GM23248 (cell line): ENCODE measurements at regions not wholly inside any gene's neighbourhood (a gene's known extent, or its start where the extent isn't known, plus 50 kb on each side); places are given as distances from the start of the nearest gene placed in this dataset.

ENCODE experiments used
- DNase-seq: peaks from one replicate; pipeline ENCODE4 v3.0.0-alpha.2; 2015
- H2AFZ ChIP-seq: fragments of 200-600 bp; sonication (generic); 2 replicates; pipeline ENCODE4 v1.6.1; 2016; ENCODE audit warnings: antibody characterized with exemption
- H3F3A ChIP-seq: fragments of 200-600 bp; sonication (generic); 2 replicates; pipeline ENCODE4 v1.6.1; 2016; ENCODE audit warnings: mild to moderate bottlenecking, antibody characterized with exemption, mixed run types; ENCODE audit not compliant: insufficient read depth
- H3K27ac ChIP-seq: fragments of 200-600 bp; sonication (generic); 2 replicates; pipeline ENCODE4 v1.5.1; 2016; ENCODE audit warnings: mild to moderate bottlenecking
- H3K27me3 ChIP-seq: fragments of 200-600 bp; sonication (generic); replicated peaks from 2 replicates; pipeline ENCODE4 v1.6.1; 2016; ENCODE audit warnings: mild to moderate bottlenecking; ENCODE audit not compliant: insufficient read depth
- H3K36me3 ChIP-seq: fragments of 200-600 bp; sonication (generic); 2 replicates; pipeline ENCODE4 v1.6.1; 2016; ENCODE audit warnings: low read depth, mild to moderate bottlenecking
- H3K4me1 ChIP-seq: fragments of 200-600 bp; sonication (generic); 2 replicates; pipeline ENCODE4 v1.6.1; 2016; ENCODE audit warnings: mild to moderate bottlenecking; ENCODE audit not compliant: insufficient read depth
- H3K4me2 ChIP-seq: fragments of 200-600 bp; sonication (generic); one replicate; pipeline ENCODE4 v1.6.1; 2016; ENCODE audit warnings: mild to moderate bottlenecking; ENCODE audit not compliant: unreplicated experiment
- H3K4me3 ChIP-seq: fragments of 200-600 bp; sonication (generic); 2 replicates; pipeline ENCODE4 v1.5.1; 2016; ENCODE audit warnings: mild to moderate bottlenecking
- H3K79me2 ChIP-seq: fragments of 200-600 bp; sonication (generic); 2 replicates; pipeline ENCODE4 v1.6.1; 2016; ENCODE audit warnings: mild to moderate bottlenecking; ENCODE audit not compliant: insufficient read depth
- H3K9ac ChIP-seq: fragments of 200-600 bp; sonication (generic); 2 replicates; pipeline ENCODE4 v1.6.1; 2016; ENCODE audit warnings: mild to moderate bottlenecking
- H3K9me2 ChIP-seq: fragments of 200-600 bp; sonication (generic); 2 replicates; pipeline ENCODE4 v1.6.1; 2016; ENCODE audit warnings: mixed run types, mild to moderate bottlenecking, moderate library complexity; ENCODE audit not compliant: insufficient read depth
- H3K9me3 ChIP-seq: fragments of 200-600 bp; sonication (generic); one replicate; pipeline ENCODE4 v1.6.1; 2017; ENCODE audit warnings: low read depth
- H4K20me1 ChIP-seq: fragments of 200-600 bp; sonication (generic); 2 replicates; pipeline ENCODE4 v1.6.0; 2016; ENCODE audit not compliant: insufficient read depth
- EZH2 ChIP-seq: fragments of 200-600 bp; sonication (generic); IDR thresholded peaks from 2 replicates; pipeline ENCODE4 v1.6.1; 2018; ENCODE audit warnings: antibody characterized with exemption, mild to moderate bottlenecking; ENCODE audit not compliant: insufficient read depth, poor library complexity, severe bottlenecking
- EZH2phosphoT487 ChIP-seq: fragments of 200-600 bp; sonication (generic); IDR thresholded peaks from 2 replicates; pipeline ENCODE4 v1.6.1; 2018; ENCODE audit warnings: antibody characterized with exemption, moderate library complexity, mild to moderate bottlenecking, low read depth; ENCODE audit not compliant: insufficient read depth
- WGBS, 2 experiments: methylation state at CpG; one replicate each; pipeline ENCODE4 v1.1.6; 2015 to 2017; ENCODE audit warnings: low lambda C conversion rate in 2 of 2, low coverage in 1 of 2; ENCODE audit errors: missing lambda C conversion rate in 2 of 2; 5-methylcytosine and 5-hydroxymethylcytosine counted together
- in situ Hi-C: fragments of 300-500 bp; cut with MboI; formaldehyde crosslinking; loops from 2 replicates; pipeline ENCODE4 v1.15.0; 2020

GRCh38 chr2:126748188-126748760, 92.3 kb downstream of the GYPC start:
- DNase-seq = no peak
- WGBS, 2 experiments = 4 to 11% methylated on average over 4 of the region's 4 CpGs
- Histone ChIP-seq H3K9me2 (no peaks in the 10 kb centered on the region), H3K9me3 (no peaks in the 10 kb centered on the region), H3K27me3 (no peaks in the 10 kb centered on the region), H3F3A (no peaks in the 10 kb centered on the region), H3K9ac (no peak overlapping the region), H3K36me3 (no peaks in the 10 kb centered on the region), H3K4me3 (no peak overlapping the region), H3K4me1 (no peaks in the 10 kb centered on the region), H3K27ac (no peak overlapping the region), H4K20me1 (no peaks in the 10 kb centered on the region), H3K79me2 (no peaks in the 10 kb centered on the region), H3K4me2 (no peak overlapping the region), H2AFZ (no peak overlapping the region)
- TF ChIP-seq EZH2 (no peak), EZH2phosphoT487 (no peak)
- in situ Hi-C loops = no loop called here

- Histone ChIP-seq H3K9ac (no peak overlapping the region), H3K4me2 (no peak overlapping the region), H2AFZ (no peak overlapping the region), H3K27me3 (no peaks in the 10 kb centered on the region), H3K79me2 (no peaks in the 10 kb centered on the region), H3K9me3 (no peaks in the 10 kb centered on the region), H3K9me2 (no peaks in the 10 kb centered on the region), H3K27ac (no peak overlapping the region), H4K20me1 (no peaks in the 10 kb centered on the region), H3K36me3 (no peaks in the 10 kb centered on the region), H3F3A (no peaks in the 10 kb centered on the region), H3K4me1 (no peaks in the 10 kb centered on the region), H3K4me3 (no peak overlapping the region)
- DNase-seq = no peak
- in situ Hi-C loops = no loop called here
- TF ChIP-seq EZH2phosphoT487 = no peak
- TF ChIP-seq EZH2 = no peak
- 56 to 60% methylated on average over 9 of the region's 9 CpGs for WGBS, 2 experiments
Observed at GRCh38 chr2:126748929-126749518, 93.1 kb downstream of the GYPC start.

- in situ Hi-C loops = no loop called here
- TF ChIP-seq EZH2 (no peak), EZH2phosphoT487 (no peak)
- no peak overlapping the region for H3K4me2 ChIP-seq
- peak; percentile 9 for DNase-seq
- H3K79me2 ChIP-seq = no peaks in the 10 kb centered on the region
- no peaks in the 10 kb centered on the region for H3F3A ChIP-seq
- no peaks in the 10 kb centered on the region for H3K4me1 ChIP-seq
- no peaks in the 10 kb centered on the region for H3K9me2 ChIP-seq
- no peak overlapping the region for H3K4me3 ChIP-seq
- no peak overlapping the region for H3K27ac ChIP-seq
- H3K27me3 ChIP-seq = no peaks in the 10 kb centered on the region
- WGBS, 2 experiments = 20 to 40% methylated on average over 1 of the region's 1 CpG
- no peaks in the 10 kb centered on the region for H4K20me1 ChIP-seq
- no peak overlapping the region for H2AFZ ChIP-seq
- H3K9ac ChIP-seq = no peak overlapping the region
- no peaks in the 10 kb centered on the region for H3K36me3 ChIP-seq
- H3K9me3 ChIP-seq = no peaks in the 10 kb centered on the region
Observed at GRCh38 chr2:126749537-126749936, 93.6 kb downstream of the GYPC start.

GRCh38 chr2:126750506-126750905, 94.5 kb downstream of the GYPC start:
- in situ Hi-C loops = no loop called here
- Histone ChIP-seq H3F3A (no peaks in the 10 kb centered on the region), H3K27me3 (no peaks in the 10 kb centered on the region), H3K4me3 (no peak overlapping the region), H3K79me2 (no peaks in the 10 kb centered on the region), H3K4me1 (no peaks in the 10 kb centered on the region), H3K27ac (no peak overlapping the region), H3K9me3 (no peaks in the 10 kb centered on the region), H3K36me3 (no peaks in the 10 kb centered on the region), H4K20me1 (no peaks in the 10 kb centered on the region), H3K9ac (no peak overlapping the region), H2AFZ (no peak overlapping the region), H3K9me2 (no peaks in the 10 kb centered on the region), H3K4me2 (no peak overlapping the region)
- WGBS, 2 experiments = 53 to 56% methylated on average over 4 of the region's 4 CpGs
- TF ChIP-seq EZH2 (no peak), EZH2phosphoT487 (no peak)
- DNase-seq = no peak
